GM12891 (cell line): ENCODE measurements at regions not wholly inside any gene's neighbourhood (a gene's known extent, or its start where the extent isn't known, plus 50 kb on each side); places are given as distances from the start of the nearest gene placed in this dataset.

Source experiments
- DNase-seq: peaks from one replicate; pipeline ENCODE4 v3.0.0; 2011; ENCODE audit warnings: low spot score; ENCODE audit not compliant: insufficient read length
- FAIRE-seq: peaks from 2 replicates; lab custom pipeline; 2011; peaks lifted over from hg19 to GRCh38; lab: Jason Lieb, UNC
- PAX5 ChIP-seq: IDR thresholded peaks from 2 replicates; pipeline ENCODE4 v1.6.1; 2011; ENCODE audit warnings: low read length, moderate library complexity, mild to moderate bottlenecking; ENCODE audit not compliant: insufficient read depth, severe bottlenecking
- POLR2A ChIP-seq: IDR thresholded peaks from 2 replicates; pipeline ENCODE4 v1.6.1; 2011; ENCODE audit warnings: low read depth, low read length, control low read depth
- POLR2AphosphoS5 ChIP-seq: IDR thresholded peaks from 2 replicates; pipeline ENCODE4 v1.6.1; 2011; ENCODE audit warnings: low read depth, low read length, control low read depth
- POU2F2 ChIP-seq: IDR thresholded peaks from 2 replicates; pipeline ENCODE4 v1.6.1; 2011; ENCODE audit warnings: low read depth, mild to moderate bottlenecking, control low read depth, low read length, moderate library complexity
- SPI1 ChIP-seq: IDR thresholded peaks from 2 replicates; pipeline ENCODE4 v1.6.1; 2011; ENCODE audit warnings: low read depth, low read length, control low read depth
- TAF1 ChIP-seq: IDR thresholded peaks from 2 replicates; pipeline ENCODE4 v1.6.1; 2011; ENCODE audit warnings: low read depth, low read length, control low read depth

GRCh38 chr11:30150425-30150824, 80.4 kb upstream of the FSHB start:
- FAIRE-seq (no peak), DNase-seq (no peak)
- TF ChIP-seq TAF1 (no peak), POU2F2 (no peak), PAX5 (no peak), SPI1 (no peak), POLR2A (no peak), POLR2AphosphoS5 (no peak)

GRCh38 chr11:30153008-30153407, 77.8 kb upstream of the FSHB start:
- FAIRE-seq (no peak), DNase-seq (no peak)
- TF ChIP-seq POU2F2 (no peak), POLR2AphosphoS5 (no peak), TAF1 (no peak), SPI1 (no peak), POLR2A (no peak), PAX5 (no peak)

- TF ChIP-seq TAF1 (no peak), PAX5 (no peak), SPI1 (no peak), POLR2AphosphoS5 (no peak), POU2F2 (no peak), POLR2A (no peak)
- DNase-seq (no peak), FAIRE-seq (no peak)
Measured at GRCh38 chr11:30155428-30155827, 75.4 kb upstream of the FSHB start.

GRCh38 chr11:30159546-30159945, 71.3 kb upstream of the FSHB start:
- DNase-seq (no peak), FAIRE-seq (no peak)
- no peak for TF ChIP-seq SPI1

- DNase-seq = no peak
- no peak for FAIRE-seq
- no peak for TF ChIP-seq TAF1
- no peak for TF ChIP-seq PAX5
- TF ChIP-seq POU2F2 = no peak
- TF ChIP-seq POLR2A = no peak
- no peak for TF ChIP-seq POLR2AphosphoS5
- no peak for TF ChIP-seq SPI1
Measured at GRCh38 chr11:30165652-30166051, 65.2 kb upstream of the FSHB start.

GRCh38 chr11:30171661-30172060, 59.2 kb upstream of the FSHB start:
- DNase-seq = no peak
- TF ChIP-seq TAF1 = no peak
- no peak for TF ChIP-seq POLR2AphosphoS5
- no peak for FAIRE-seq

- TF ChIP-seq PAX5 = no peak
- TF ChIP-seq POLR2AphosphoS5 = no peak
- no peak for TF ChIP-seq TAF1
- TF ChIP-seq SPI1 = no peak
- no peak for TF ChIP-seq POU2F2
- no peak for TF ChIP-seq POLR2A
- no peak for FAIRE-seq
Measured at GRCh38 chr11:30172158-30172557, 58.7 kb upstream of the FSHB start.

GRCh38 chr11:30172883-30173311, 57.9 kb upstream of the FSHB start:
- no peak for DNase-seq
- no peak for TF ChIP-seq PAX5
- TF ChIP-seq POU2F2 = no peak
- TF ChIP-seq POLR2AphosphoS5 = no peak
- TF ChIP-seq SPI1 = no peak
- TF ChIP-seq TAF1 = no peak
- TF ChIP-seq POLR2A = no peak
- no peak for FAIRE-seq

More at GRCh38 chr11:30172158-30172557, 58.7 kb upstream of the FSHB start:
- no peak for DNase-seq

GRCh38 chr11:30174265-30175020, 56.4 kb upstream of the FSHB start:
- TF ChIP-seq TAF1 = no peak
- TF ChIP-seq POLR2AphosphoS5 = no peak
- TF ChIP-seq PAX5 = no peak
- no peak for TF ChIP-seq POU2F2
- TF ChIP-seq POLR2A = no peak
- TF ChIP-seq SPI1 = no peak
- FAIRE-seq (no peak), DNase-seq (no peak)
